Suprapubic skin (tissue), 4 donors: ENCODE measurements at regions not wholly inside any gene's neighbourhood (a gene's known extent, or its start where the extent isn't known, plus 50 kb on each side); places are given as distances from the start of the nearest gene placed in this dataset.

Experiments used
- CTCF ChIP-seq, 2 donors: fragments of 200-600 bp in 1 of 2; fragments of 450-650 bp in 1 of 2; sonication (generic) in 1 of 2; IDR thresholded peaks; one replicate each; pipeline ENCODE4 v1.5.1; 2016 to 2019; ENCODE audit warnings: antibody characterized with exemption in 2 of 2, mild to moderate bottlenecking in 1 of 2, moderate library complexity in 1 of 2
- EP300 ChIP-seq: sonication (generic); formaldehyde crosslinking; IDR thresholded peaks from one replicate; pipeline ENCODE4 v1.6.1; 2017; ENCODE audit warnings: antibody characterized with exemption
- POLR2A ChIP-seq, 2 donors: fragments of 450-650 bp; IDR thresholded peaks; one replicate each; pipeline ENCODE4 v1.6.1; 2017; ENCODE audit warnings: antibody characterized with exemption in 2 of 2, mild to moderate bottlenecking in 2 of 2, moderate library complexity in 2 of 2
- POLR2AphosphoS5 ChIP-seq, 3 donors: sonication (generic); formaldehyde crosslinking; IDR thresholded peaks; one replicate each; pipeline ENCODE4 v1.6.1; 2017; ENCODE audit warnings: antibody characterized with exemption in 3 of 3

GRCh38 chr10:46226232-46226631 lies 60.6 kb upstream of the ANTXRL start:
- TF ChIP-seq CTCF (IDR thresholded peaks at IDR 0.05) (no peak), EP300 (no peak), POLR2A (IDR thresholded peaks at IDR 0.05) (no peak), POLR2AphosphoS5 (IDR thresholded peaks at IDR 0.05) (no peak)
